22Rv1 (cell line): ENCODE measurements at regions not wholly inside any gene's neighbourhood (a gene's known extent, or its start where the extent isn't known, plus 50 kb on each side); places are given as distances from the start of the nearest gene placed in this dataset.

Source experiments
- CTCF ChIP-seq: fragments of 450-650 bp; IDR thresholded peaks from 2 replicates; pipeline ENCODE4 v1.5.1; 2017; ENCODE audit warnings: mild to moderate bottlenecking
- ZFX ChIP-seq: fragments of 450-650 bp; IDR thresholded peaks from 2 replicates; pipeline ENCODE4 v1.6.1; 2017; ENCODE audit warnings: antibody characterized with exemption, borderline replicate concordance

GRCh38 chr12:91687052-91688017 is 458.3 kb downstream of the BTG1 start:
- TF ChIP-seq CTCF (no peak), ZFX (no peak)
